DMS79 treated with DMSO at 0.1 percent for 48 hours (cell line): ENCODE measurements at regions not wholly inside any gene's neighbourhood (a gene's known extent, or its start where the extent isn't known, plus 50 kb on each side); places are given as distances from the start of the nearest gene placed in this dataset.
"Not testable (repeated sequence)": the region's sequence is repeated elsewhere in the genome, so short reads cannot be mapped to it uniquely, and the experiment has no call there.

Experiments used
- DNase-seq: peaks from one replicate; lab custom pipeline; 2025; lab: John Stamatoyannopoulos, UW

DNA sequence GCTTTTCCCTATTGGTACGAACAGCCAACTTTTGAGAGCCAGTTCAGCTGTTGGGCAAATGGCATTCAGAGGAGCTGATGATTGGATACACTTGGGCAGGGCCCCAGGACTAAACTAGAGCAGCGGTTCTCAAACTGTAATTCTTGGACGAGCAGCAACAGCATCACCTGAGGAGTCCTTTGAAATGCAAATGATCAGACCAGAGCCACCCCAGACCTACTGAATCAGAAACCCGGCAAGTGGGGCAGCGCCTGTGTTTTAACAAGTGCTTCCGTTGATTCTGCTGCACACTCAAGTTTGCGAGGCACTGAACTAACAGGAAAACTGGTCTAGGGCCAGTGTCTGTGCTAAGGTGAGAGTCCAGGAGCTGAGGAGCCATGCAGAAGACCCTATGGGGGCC, 239.7 kb downstream of the UACA start:
- no peak for DNase-seq

DNA sequence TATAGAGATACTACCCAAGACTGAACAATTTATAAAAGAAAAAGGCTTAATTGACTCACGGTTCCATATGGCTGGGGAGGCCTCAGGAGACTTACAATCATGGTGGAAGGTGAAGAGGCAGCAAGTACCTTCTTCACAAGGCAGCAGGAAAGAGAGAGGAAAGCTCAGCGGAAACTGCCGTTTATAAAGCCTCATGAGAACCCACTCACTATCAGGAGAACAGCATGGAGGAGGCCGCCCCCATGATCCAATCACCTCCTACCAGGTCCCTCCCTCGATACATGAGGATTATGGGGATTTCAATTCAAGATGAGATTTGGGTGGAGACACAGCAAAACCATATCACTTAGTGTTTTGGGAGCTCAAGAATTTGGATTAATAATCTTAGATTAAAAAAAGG, 240.2 kb downstream of the UACA start:
- no peak for DNase-seq

- no peak for DNase-seq
These were observed 240.9 kb downstream of the UACA start for GRCh38 chr15:70522323-70522966.

GRCh38 chr15:70521576-70522322, 241.6 kb downstream of the UACA start:
- no peak for DNase-seq

- DNase-seq, result no peak
These were observed 243.7 kb downstream of the UACA start for GRCh38 chr15:70519616-70520015.

GRCh38 chr15:70519004-70519365, 244.4 kb downstream of the UACA start:
- DNase-seq, result no peak

DNA sequence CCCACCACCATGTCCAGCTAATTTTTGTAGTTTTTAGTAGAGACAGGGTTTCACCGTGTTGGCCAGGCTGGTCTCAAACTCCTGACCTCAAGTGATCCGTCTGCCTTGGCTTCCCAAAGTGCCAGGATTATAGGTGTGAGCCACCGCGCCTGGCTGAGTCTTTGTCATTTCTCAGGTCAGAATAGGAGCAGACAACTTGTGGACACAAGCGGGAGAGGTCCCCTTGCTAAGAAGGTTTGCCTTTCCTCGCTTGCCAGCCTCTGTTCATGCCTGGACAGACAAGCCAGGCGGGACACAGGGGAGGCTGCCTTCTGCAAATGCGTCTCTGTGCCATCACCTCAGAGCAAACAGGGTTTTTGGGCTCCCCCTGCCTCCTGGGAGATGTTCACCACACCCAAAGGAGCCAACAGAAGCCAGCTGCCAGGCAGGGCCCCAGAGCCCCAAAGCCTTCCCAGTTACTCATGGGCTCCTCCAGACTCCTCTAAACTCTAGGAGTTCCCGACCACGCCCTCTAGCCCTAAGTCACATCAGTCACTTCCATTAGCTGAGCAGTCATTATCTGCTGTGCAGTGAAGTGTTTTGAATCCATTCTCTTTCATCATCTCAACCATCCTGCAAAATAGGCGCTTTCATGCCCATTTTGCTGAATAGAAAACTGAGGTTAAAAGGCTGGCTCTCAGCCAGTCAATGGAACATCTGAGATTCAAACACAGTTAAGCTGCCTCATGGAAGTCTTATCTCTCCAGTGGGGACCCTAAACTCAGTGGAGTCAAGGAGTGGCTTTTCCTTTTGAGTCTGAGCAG, 245.0 kb downstream of the UACA start:
- no peak for DNase-seq

DNA sequence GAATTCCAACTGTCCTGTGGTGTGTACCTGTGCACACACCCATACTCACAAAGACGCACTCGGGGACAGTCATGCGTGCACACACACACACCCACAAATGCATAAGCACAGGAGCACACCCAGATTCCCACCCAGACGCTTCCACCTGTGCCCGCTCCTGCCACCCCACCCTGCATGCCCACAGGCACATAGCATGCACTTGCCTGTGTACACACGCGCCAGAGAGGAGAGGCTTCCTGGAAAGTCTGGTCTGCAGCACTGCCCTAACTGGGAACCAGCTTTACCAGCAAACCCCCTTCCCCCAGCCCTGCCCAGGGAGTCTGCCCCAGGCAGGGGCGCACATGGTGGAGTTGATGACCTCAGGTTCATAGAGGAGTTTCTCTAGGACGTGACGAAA, 246.2 kb downstream of the UACA start:
- no peak for DNase-seq

- no peak for DNase-seq
These were observed 246.8 kb downstream of the UACA start for GRCh38 chr15:70516408-70517193.

DNA sequence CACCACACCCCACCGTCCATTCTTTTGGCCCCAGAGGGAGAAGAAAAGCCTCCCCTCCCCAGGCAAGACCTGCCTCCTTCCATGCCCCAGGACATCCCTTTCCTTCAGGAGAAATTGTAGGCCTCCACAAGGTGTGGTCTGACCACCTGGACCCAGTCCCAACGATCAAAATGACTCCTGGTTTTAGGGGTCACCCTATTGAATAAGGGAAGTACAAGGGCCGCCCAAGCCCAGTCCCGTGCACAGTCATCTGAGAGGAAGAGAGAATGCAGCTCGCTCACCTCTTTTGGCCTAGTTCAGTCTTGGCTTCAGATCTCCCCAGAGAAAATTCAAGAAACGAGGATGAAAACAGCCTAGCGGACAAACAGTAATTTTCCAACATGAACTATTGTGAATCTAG, 249.1 kb downstream of the UACA start:
- DNase-seq, result no peak

- DNase-seq, result no peak
These were observed 249.5 kb downstream of the UACA start for GRCh38 chr15:70513819-70514218.

DNA sequence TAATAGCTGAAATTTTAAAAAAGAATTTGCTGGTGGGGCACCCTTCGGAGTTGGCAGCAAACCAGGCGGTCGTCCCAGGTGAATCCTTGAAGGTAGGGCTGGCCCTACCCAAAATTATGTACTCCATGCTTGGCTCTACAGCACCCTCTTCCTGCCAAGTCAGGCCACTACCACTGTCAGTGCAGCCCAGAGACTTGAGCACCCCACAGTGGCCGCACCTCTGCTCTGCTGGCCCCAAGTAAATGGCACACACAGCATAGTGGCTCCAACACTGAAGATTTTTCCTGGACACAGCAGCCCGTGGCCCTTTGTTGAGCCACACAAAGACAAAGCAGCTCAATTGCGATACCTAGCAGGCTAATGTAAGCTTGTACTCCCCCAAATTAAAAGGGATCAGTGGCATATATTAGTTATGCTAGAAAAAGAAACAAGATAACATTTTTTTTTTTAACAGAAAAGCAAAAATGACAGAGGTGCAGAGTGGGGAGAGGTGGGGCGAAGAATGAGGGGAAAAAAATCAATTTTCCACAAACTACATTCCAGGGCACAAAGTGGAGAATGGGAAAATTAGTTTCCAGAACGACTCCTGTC, 250.5 kb downstream of the UACA start:
- DNase-seq, result no peak

GRCh38 chr15:70511972-70512587, 251.3 kb downstream of the UACA start:
- not testable (repeated sequence) for DNase-seq

GRCh38 chr15:70510433-70510832, 252.9 kb downstream of the UACA start:
- no peak for DNase-seq

DNA sequence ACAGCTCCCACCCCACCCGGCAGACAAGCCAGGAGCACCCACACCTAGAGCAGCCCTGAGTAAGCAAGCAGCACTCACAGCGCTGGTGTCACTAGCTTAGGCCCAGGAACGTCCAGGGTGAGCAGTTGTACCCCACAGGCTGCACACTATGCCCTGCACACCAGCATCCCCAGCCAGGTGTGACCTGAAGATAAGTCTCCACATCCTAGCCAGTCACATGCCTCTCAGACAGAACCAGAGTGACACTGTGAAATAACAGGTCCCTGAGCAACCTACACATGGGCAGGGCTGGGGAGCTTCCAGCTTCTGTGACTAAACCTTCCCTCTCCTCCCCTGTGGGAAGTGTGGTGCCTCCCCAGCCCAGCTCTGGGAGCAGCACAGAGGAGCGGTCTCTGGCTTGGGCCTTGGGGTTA, 253.6 kb downstream of the UACA start:
- DNase-seq, result no peak

- DNase-seq, result no peak
These were observed 254.1 kb downstream of the UACA start for GRCh38 chr15:70509282-70509662.

DNA sequence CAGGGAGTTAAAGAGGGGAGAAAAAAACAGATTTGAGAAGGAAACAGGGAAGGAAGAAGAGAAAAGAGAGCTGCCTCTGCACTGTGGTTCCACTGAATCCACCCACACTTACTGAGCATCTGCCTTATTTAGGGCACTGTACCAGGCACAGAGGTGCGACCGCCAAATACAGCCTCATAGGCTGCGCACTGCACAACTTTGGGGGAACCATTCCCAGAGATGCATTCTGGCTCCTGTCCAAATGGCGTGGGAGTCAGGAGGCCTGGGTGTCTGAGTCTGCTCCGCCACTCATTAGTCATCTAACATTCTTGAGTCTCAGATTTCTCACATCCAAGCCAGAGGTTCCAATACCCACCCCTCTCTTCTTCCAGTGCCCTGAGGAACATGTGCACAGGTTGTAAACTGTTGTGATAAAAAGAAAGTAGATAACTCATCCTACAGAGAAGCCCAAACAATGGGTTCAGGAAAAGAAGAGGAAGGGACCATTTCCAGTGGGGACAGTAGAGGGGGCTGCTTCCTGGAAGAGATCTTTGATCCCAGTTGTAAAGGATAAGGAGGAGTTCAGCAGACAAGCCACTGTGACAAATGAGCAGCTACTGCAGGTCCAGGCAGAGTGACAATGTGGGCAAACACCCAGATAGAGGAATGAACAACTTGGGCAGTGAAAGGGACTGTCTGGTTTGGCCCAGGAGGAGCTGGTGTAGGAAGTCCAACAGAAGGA, 254.6 kb downstream of the UACA start:
- no peak for DNase-seq

DNA sequence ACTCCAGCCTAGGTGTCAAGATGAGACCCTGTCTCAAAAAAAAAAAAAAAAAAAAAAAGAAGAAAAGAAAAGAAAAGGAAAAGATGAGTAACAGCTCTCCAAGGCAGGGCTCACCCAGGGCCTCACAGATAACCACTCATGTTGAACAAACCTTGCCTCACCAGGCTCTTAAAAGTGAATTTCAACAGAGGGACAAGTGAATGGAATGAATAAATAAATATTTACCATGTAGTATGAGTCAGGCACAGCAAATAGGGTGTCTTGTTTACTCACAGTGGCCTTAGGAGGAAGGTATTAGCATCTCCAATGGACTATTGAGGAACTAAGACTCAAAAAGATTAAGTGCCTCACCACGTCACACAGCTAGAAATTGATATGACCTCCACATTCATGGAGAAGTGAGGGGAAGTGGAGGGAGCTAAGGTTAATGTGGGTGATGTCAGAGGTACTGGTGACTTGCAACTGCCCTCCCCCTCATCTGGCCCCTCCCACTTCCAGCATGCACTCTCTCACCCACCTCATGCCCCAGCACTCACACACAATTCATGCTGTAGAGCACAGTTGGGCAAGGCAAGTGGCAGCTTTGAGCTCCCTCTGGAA, 255.5 kb downstream of the UACA start:
- DNase-seq, result peak; percentile 16

- no peak for DNase-seq
These were observed 257.1 kb downstream of the UACA start for GRCh38 chr15:70505936-70506912.
